CD8-positive, alpha-beta memory T cell (primary cell): ENCODE measurements at regions not wholly inside any gene's neighbourhood (a gene's known extent, or its start where the extent isn't known, plus 50 kb on each side); places are given as distances from the start of the nearest gene placed in this dataset.

ENCODE experiments used
- CTCF ChIA-PET: fragments of 350-600 bp; sonication (Branson Sonifier 250); formaldehyde crosslinking; loops from one replicate; lab custom pipeline; 2021; ENCODE audit warnings: antibody characterized with exemption; lab: Charles Lee
- POLR2A ChIA-PET: fragments of 350-600 bp; sonication (Branson Sonifier 250); formaldehyde crosslinking; loops from one replicate; lab custom pipeline; 2021; ENCODE audit warnings: antibody characterized with exemption; lab: Charles Lee
- DNase-seq, 5 donors: peaks; one replicate each; pipeline versions ENCODE4 v3.0.0 to v3.0.0-alpha.2; 2020 to 2022; ENCODE audit warnings: mixed read lengths in 1 of 5
- H3K27ac ChIP-seq: one replicate; pipeline ENCODE4 v1.7.0; 2013; ENCODE audit warnings: low read depth, mild to moderate bottlenecking, low read length, moderate library complexity
- H3K27me3 ChIP-seq: 2 replicates; pipeline ENCODE4 v1.7.0; 2013; ENCODE audit warnings: low read length, mild to moderate bottlenecking; ENCODE audit not compliant: insufficient read depth, poor library complexity, severe bottlenecking
- H3K36me3 ChIP-seq: 2 replicates; pipeline ENCODE4 v1.7.0; 2013; ENCODE audit warnings: mild to moderate bottlenecking, low read length, moderate library complexity; ENCODE audit not compliant: insufficient read depth
- H3K4me1 ChIP-seq: 2 replicates; pipeline ENCODE4 v1.7.0; 2013; ENCODE audit warnings: mild to moderate bottlenecking, low read length, moderate library complexity; ENCODE audit not compliant: insufficient read depth
- H3K4me3 ChIP-seq: 2 replicates; pipeline ENCODE4 v1.7.0; 2013; ENCODE audit warnings: mild to moderate bottlenecking, low read length
- H3K9me3 ChIP-seq: 2 replicates; pipeline ENCODE4 v1.7.0; 2013; ENCODE audit warnings: mild to moderate bottlenecking, low read length
- H3K27ac Mint-ChIP-seq, 8 donors: one replicate each; pipeline ENCODE4 v1.8.0; 2020 to 2021; ENCODE audit warnings: mixed read lengths in 8 of 8, mild to moderate bottlenecking in 6 of 8, inconsistent platforms in 3 of 8, moderate library complexity in 3 of 8
- H3K27me3 Mint-ChIP-seq, 2 donors: one replicate each; pipeline ENCODE4 v1.8.0; 2020 to 2021; ENCODE audit warnings: mixed read lengths in 2 of 2, mild to moderate bottlenecking in 1 of 2, moderate library complexity in 1 of 2
- H3K36me3 Mint-ChIP-seq, 3 donors: one replicate each; pipeline ENCODE4 v1.8.0; 2020 to 2021; ENCODE audit warnings: mixed read lengths in 3 of 3, inconsistent platforms in 1 of 3, mild to moderate bottlenecking in 1 of 3
- H3K4me1 Mint-ChIP-seq, 3 donors: one replicate each; pipeline ENCODE4 v1.8.0; 2020 to 2021; ENCODE audit warnings: mixed read lengths in 3 of 3, inconsistent platforms in 1 of 3, mild to moderate bottlenecking in 1 of 3
- H3K4me3 Mint-ChIP-seq, 7 donors: one replicate each; pipeline ENCODE4 v1.8.0; 2020 to 2021; ENCODE audit warnings: mixed read lengths in 7 of 7, mild to moderate bottlenecking in 6 of 7, moderate library complexity in 4 of 7, inconsistent platforms in 2 of 7
- H3K9me3 Mint-ChIP-seq, 5 donors: one replicate each; pipeline ENCODE4 v1.8.0; 2020 to 2022; ENCODE audit warnings: mixed read lengths in 5 of 5, mild to moderate bottlenecking in 3 of 5, moderate library complexity in 2 of 5, inconsistent platforms in 1 of 5

- CTCF ChIA-PET: no interaction called here
- H3K4me3 Mint-ChIP-seq: no peak overlapping the region
- no peaks in the 10 kb centered on the region for H3K27me3 ChIP-seq
- H3K27me3 Mint-ChIP-seq: no peaks in the 10 kb centered on the region
- no peak overlapping the region for H3K27ac ChIP-seq
- POLR2A ChIA-PET: no interaction called here
- no peaks in the 10 kb centered on the region for H3K4me1 Mint-ChIP-seq
- H3K36me3 ChIP-seq: no peaks in the 10 kb centered on the region
- H3K36me3 Mint-ChIP-seq: peaks cover 0 to 2% (median 0%) of the 10 kb centered on the region in 3 donors
- H3K27ac Mint-ChIP-seq: no peak overlapping the region
- H3K4me3 ChIP-seq: no peak overlapping the region
- DNase-seq: no peak
- H3K4me1 ChIP-seq: no peaks in the 10 kb centered on the region
- peaks cover 0 to 12% (median 3%) of the 10 kb centered on the region in 5 donors for H3K9me3 Mint-ChIP-seq
- H3K9me3 ChIP-seq: no peaks in the 10 kb centered on the region
These were observed 1096.3 kb downstream of the GALC start for GRCh38 chr14:86896701-86897100.

DNA sequence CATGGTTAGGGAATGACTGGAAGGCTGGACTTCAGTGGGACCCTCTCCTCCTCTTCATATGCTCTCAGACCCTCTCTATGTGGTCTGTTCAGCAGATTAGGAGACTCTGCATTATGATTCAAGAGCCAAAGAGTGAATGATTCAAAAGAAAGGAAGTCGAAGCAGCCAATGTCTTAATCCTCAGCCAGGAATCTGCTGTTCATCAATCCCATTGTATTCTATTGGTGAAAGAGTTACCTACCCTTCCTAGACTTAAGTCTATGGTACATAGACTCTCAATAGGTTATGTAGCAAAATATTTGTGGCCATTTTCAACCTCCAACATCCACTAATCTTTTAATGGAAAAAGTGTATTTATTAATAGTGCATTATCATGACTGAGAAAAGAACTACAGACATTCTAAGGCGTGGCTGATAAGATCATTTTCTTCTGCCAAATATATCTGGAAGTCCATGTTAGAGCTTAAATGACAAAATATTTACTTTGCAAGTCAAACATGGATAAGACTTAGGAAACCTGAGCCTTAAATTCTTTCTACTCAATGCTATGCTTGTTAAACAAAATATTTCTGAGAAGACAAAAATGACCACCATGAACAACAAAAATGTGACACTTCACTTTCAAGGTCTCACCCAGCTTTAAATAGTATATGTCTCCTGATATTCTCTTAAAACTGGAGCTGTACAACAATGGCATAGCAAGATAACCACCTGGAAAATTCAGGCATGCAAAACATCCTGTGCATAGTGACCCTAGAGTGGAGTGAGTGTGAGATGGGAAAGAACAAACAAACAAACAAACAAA is 1100.6 kb downstream of the GALC start:
- Histone ChIP-seq H3K36me3 (no peaks in the 10 kb centered on the region), H3K4me3 (no peak overlapping the region), H3K9me3 (no peaks in the 10 kb centered on the region), H3K27ac (no peak overlapping the region), H3K4me1 (no peaks in the 10 kb centered on the region), H3K27me3 (no peaks in the 10 kb centered on the region)
- H3K36me3 Mint-ChIP-seq: peaks cover 0 to 2% (median 0%) of the 10 kb centered on the region in 3 donors
- no peaks in the 10 kb centered on the region for H3K27me3 Mint-ChIP-seq
- ChIA-PET POLR2A (no interaction called here), CTCF (no interaction called here)
- no peaks in the 10 kb centered on the region for H3K4me1 Mint-ChIP-seq
- no peak overlapping the region for H3K4me3 Mint-ChIP-seq
- H3K27ac Mint-ChIP-seq: no peak overlapping the region
- H3K9me3 Mint-ChIP-seq: peaks cover 3 to 26% (median 7%) of the 10 kb centered on the region in 5 donors
- DNase-seq: no peak

- no peak for DNase-seq
- Mint-ChIP-seq H3K4me3 (no peak overlapping the region), H3K4me1 (no peaks in the 10 kb centered on the region), H3K27me3 (no peaks in the 10 kb centered on the region), H3K9me3 (peaks cover 6 to 24% (median 10%) of the 10 kb centered on the region in 5 donors), H3K36me3 (no peaks in the 10 kb centered on the region), H3K27ac (no peak overlapping the region)
- H3K27me3 ChIP-seq: no peaks in the 10 kb centered on the region
- H3K4me1 ChIP-seq: no peaks in the 10 kb centered on the region
- ChIA-PET CTCF (no interaction called here), POLR2A (no interaction called here)
- H3K36me3 ChIP-seq: no peaks in the 10 kb centered on the region
- no peaks in the 10 kb centered on the region for H3K9me3 ChIP-seq
- no peak overlapping the region for H3K4me3 ChIP-seq
- no peak overlapping the region for H3K27ac ChIP-seq
These were observed 1107.7 kb downstream of the GALC start for GRCh38 chr14:86885280-86885679.

DNA sequence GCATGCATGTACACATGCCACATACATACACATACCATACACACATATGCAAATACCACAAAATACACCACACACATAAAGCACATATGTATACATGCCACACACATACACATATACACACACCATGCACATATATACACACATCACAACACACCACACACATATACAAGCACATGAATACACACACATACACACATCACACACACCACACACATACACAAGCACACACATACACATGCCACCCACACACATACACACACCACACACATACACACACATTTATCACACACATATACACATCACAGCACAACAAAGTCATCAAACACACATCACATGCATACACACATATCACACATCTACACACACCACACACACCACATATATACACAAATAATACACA is 1108.5 kb downstream of the GALC start:
- peaks cover 3 to 20% (median 10%) of the 10 kb centered on the region in 5 donors for H3K9me3 Mint-ChIP-seq
- ChIA-PET CTCF (no interaction called here), POLR2A (no interaction called here)
- no peak overlapping the region for H3K4me3 Mint-ChIP-seq
- Histone ChIP-seq H3K27me3 (no peaks in the 10 kb centered on the region), H3K36me3 (no peaks in the 10 kb centered on the region), H3K9me3 (no peaks in the 10 kb centered on the region), H3K4me3 (no peak overlapping the region), H3K4me1 (no peaks in the 10 kb centered on the region), H3K27ac (no peak overlapping the region)
- H3K4me1 Mint-ChIP-seq: no peaks in the 10 kb centered on the region
- no peak for DNase-seq
- no peaks in the 10 kb centered on the region for H3K27me3 Mint-ChIP-seq
- no peaks in the 10 kb centered on the region for H3K36me3 Mint-ChIP-seq
- H3K27ac Mint-ChIP-seq: no peak overlapping the region

DNA sequence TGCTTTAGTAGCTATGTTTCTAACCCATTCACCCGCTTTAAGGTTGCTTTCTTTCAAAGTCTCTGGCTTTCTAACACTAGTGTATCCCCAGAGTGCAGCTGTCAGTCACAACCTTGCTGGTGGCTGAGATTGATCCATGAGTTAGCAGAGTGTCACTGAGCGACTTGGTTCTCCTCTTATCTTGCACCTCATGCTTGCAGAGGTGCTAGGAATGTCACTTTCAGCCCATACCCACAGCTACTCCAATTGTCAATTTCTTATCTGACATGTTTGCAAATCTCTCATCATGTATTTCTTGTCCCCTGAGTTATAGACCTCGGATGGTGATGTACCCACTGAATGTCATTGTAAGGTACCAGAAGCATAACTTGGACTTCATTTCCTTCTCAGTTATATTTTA is 1110.2 kb downstream of the GALC start:
- Mint-ChIP-seq H3K27ac (no peak overlapping the region), H3K36me3 (no peaks in the 10 kb centered on the region), H3K27me3 (no peaks in the 10 kb centered on the region), H3K9me3 (peaks cover 3 to 19% (median 10%) of the 10 kb centered on the region in 5 donors), H3K4me1 (no peaks in the 10 kb centered on the region), H3K4me3 (no peak overlapping the region)
- Histone ChIP-seq H3K36me3 (no peaks in the 10 kb centered on the region), H3K27me3 (no peaks in the 10 kb centered on the region), H3K4me3 (no peak overlapping the region), H3K27ac (no peak overlapping the region), H3K4me1 (no peaks in the 10 kb centered on the region), H3K9me3 (no peaks in the 10 kb centered on the region)
- POLR2A ChIA-PET: no interaction called here
- no peak for DNase-seq
- CTCF ChIA-PET: no interaction called here

DNA sequence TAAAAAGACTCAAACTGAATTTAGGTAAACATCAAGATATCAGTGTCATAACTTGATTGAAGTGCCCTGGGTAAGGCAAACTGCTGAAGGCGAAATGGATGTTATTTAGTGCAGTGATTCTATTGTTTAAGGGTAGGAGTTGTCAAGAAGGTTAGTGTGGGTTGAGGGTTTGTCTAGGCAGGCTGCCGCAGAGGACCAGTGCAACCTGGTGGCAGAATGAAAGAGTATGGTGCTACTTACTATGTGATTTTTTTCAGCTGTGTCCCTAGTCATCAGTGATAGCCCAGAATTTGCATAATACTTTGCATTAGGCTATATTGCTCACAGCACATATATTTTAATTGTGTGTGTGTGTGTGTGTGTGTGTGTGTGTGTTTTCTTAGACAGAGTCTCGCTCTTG is 1127.0 kb downstream of the GALC start:
- CTCF ChIA-PET: no interaction called here
- Mint-ChIP-seq H3K36me3 (no peaks in the 10 kb centered on the region), H3K27me3 (no peaks in the 10 kb centered on the region), H3K9me3 (peaks cover 4 to 13% (median 5%) of the 10 kb centered on the region in 5 donors), H3K4me1 (no peaks in the 10 kb centered on the region), H3K27ac (peak overlapping the region in 1 of 8 donors; percentile 36), H3K4me3 (no peak overlapping the region)
- no peak for DNase-seq
- POLR2A ChIA-PET: no interaction called here
- Histone ChIP-seq H3K36me3 (no peaks in the 10 kb centered on the region), H3K27me3 (no peaks in the 10 kb centered on the region), H3K4me3 (no peak overlapping the region), H3K27ac (no peak overlapping the region), H3K9me3 (no peaks in the 10 kb centered on the region), H3K4me1 (no peaks in the 10 kb centered on the region)

DNA sequence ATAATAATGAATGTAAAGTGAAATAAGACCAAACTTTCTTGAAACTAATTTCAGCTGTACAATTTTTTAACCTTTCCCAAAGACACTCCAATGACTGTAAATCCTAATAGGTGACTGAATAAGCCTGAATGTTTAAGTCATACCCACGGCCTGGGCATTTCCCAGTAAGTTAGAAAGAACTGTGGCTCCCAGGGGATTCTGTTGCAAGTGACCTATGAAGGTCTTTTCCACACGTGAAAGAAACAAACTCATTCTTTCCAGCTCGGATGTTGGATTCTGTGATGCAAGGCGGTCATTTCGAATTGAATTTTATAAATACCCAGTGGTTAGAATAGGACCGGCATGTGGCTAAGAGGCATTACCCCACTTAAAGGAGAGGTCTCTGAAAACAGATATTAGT is 1134.4 kb downstream of the GALC start:
- Mint-ChIP-seq H3K9me3 (peaks cover 2 to 5% (median 3%) of the 10 kb centered on the region in 5 donors), H3K27me3 (no peaks in the 10 kb centered on the region), H3K4me1 (no peaks in the 10 kb centered on the region), H3K27ac (no peak overlapping the region), H3K36me3 (no peaks in the 10 kb centered on the region), H3K4me3 (no peak overlapping the region)
- no peak overlapping the region for H3K4me3 ChIP-seq
- H3K27me3 ChIP-seq: no peaks in the 10 kb centered on the region
- H3K36me3 ChIP-seq: no peaks in the 10 kb centered on the region
- H3K9me3 ChIP-seq: no peaks in the 10 kb centered on the region
- no peaks in the 10 kb centered on the region for H3K4me1 ChIP-seq
- no peak for DNase-seq
- ChIA-PET POLR2A (no interaction called here), CTCF (no interaction called here)
- H3K27ac ChIP-seq: no peak overlapping the region

DNA sequence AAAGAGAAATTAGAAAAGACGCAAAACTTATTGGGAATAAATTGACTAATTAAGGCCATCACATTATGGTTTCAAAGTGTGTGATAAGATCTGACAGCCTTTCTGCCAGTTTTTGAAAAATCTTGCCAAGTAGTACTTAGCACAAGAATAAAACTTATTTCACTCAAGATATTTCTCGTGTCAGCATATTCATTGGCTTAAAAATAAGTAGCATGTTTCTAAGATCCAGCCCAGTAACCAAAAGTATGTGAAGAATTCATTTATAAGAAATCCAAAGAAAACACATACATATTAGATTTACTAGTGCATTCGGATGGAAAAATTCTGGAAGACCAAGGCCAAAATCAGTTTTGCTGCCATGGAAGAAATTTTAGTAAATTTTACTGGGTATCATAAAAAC is 1135.0 kb downstream of the GALC start:
- POLR2A ChIA-PET: no interaction called here
- no peaks in the 10 kb centered on the region for H3K36me3 ChIP-seq
- no peak overlapping the region for H3K27ac ChIP-seq
- Mint-ChIP-seq H3K27ac (no peak overlapping the region), H3K36me3 (no peaks in the 10 kb centered on the region), H3K4me3 (no peak overlapping the region), H3K9me3 (peaks cover 2 to 8% (median 6%) of the 10 kb centered on the region in 5 donors), H3K27me3 (no peaks in the 10 kb centered on the region), H3K4me1 (no peaks in the 10 kb centered on the region)
- H3K9me3 ChIP-seq: no peaks in the 10 kb centered on the region
- CTCF ChIA-PET: no interaction called here
- H3K4me3 ChIP-seq: no peak overlapping the region
- H3K4me1 ChIP-seq: no peaks in the 10 kb centered on the region
- no peak for DNase-seq
- H3K27me3 ChIP-seq: no peaks in the 10 kb centered on the region
